OCI-LY1 (cell line): ENCODE measurements at regions not wholly inside any gene's neighbourhood (a gene's known extent, or its start where the extent isn't known, plus 50 kb on each side); places are given as distances from the start of the nearest gene placed in this dataset.

ENCODE experiments used
- EZH2 ChIP-seq: fragments of 200-600 bp; sonication (generic), shearing (Covaris generic); IDR thresholded peaks from 2 replicates; pipeline ENCODE4 v1.8.0; 2017; ENCODE audit warnings: borderline replicate concordance, mixed run types, mild to moderate bottlenecking, antibody characterized with exemption, low read length, moderate library complexity, mixed read lengths
- TF ChIP-seq, protein P1 (sequence below): fragments of 200-600 bp; sonication (generic), shearing (Covaris generic); IDR thresholded peaks from 2 replicates; pipeline ENCODE4 v1.5.1; 2017; ENCODE audit warnings: mild to moderate bottlenecking, antibody characterized with exemption, low read length, moderate library complexity, mixed read lengths

GRCh38 chr6:134821928-134822864 lies 127.7 kb downstream of the ALDH8A1 start:
- TF ChIP-seq, protein P1, sequence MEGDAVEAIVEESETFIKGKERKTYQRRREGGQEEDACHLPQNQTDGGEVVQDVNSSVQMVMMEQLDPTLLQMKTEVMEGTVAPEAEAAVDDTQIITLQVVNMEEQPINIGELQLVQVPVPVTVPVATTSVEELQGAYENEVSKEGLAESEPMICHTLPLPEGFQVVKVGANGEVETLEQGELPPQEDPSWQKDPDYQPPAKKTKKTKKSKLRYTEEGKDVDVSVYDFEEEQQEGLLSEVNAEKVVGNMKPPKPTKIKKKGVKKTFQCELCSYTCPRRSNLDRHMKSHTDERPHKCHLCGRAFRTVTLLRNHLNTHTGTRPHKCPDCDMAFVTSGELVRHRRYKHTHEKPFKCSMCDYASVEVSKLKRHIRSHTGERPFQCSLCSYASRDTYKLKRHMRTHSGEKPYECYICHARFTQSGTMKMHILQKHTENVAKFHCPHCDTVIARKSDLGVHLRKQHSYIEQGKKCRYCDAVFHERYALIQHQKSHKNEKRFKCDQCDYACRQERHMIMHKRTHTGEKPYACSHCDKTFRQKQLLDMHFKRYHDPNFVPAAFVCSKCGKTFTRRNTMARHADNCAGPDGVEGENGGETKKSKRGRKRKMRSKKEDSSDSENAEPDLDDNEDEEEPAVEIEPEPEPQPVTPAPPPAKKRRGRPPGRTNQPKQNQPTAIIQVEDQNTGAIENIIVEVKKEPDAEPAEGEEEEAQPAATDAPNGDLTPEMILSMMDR = no peak
- TF ChIP-seq EZH2 = no peak
